H1 (cell line): ENCODE measurements at regions not wholly inside any gene's neighbourhood (a gene's known extent, or its start where the extent isn't known, plus 50 kb on each side); places are given as distances from the start of the nearest gene placed in this dataset.

Experiments
- ATF3 ChIP-seq: IDR thresholded peaks from 2 replicates; pipeline ENCODE4 v1.6.1; 2011; ENCODE audit warnings: low read depth, mild to moderate bottlenecking, low read length; ENCODE audit not compliant: insufficient read depth
- CEBPB ChIP-seq: IDR thresholded peaks from 2 replicates; pipeline ENCODE4 v1.6.1; 2012; ENCODE audit warnings: low read depth, low read length
- CTCF ChIP-seq, 3 experiments: IDR thresholded peaks; 1 replicate in 2 of 3; 2 replicates in 1 of 3; pipeline versions ENCODE4 v1.5.1 to v1.6.1; 2011; ENCODE audit warnings: low read length in 3 of 3, mild to moderate bottlenecking in 3 of 3, inconsistent platforms in 2 of 3, low read depth in 1 of 3, moderate library complexity in 1 of 3; ENCODE audit not compliant: insufficient read depth in 1 of 3; ENCODE audit errors: control extremely low read depth in 1 of 3
- EP300 ChIP-seq, 2 experiments: IDR thresholded peaks; 1 replicate in 1 of 2; 2 replicates in 1 of 2; pipeline ENCODE4 v1.6.1; 2011 to 2012; ENCODE audit warnings: low read depth in 2 of 2, low read length in 2 of 2, mild to moderate bottlenecking in 2 of 2, borderline replicate concordance in 1 of 2, inconsistent platforms in 1 of 2, moderate library complexity in 1 of 2
- EZH2 ChIP-seq: fragments of 200-600 bp; sonication (generic); IDR thresholded peaks from 2 replicates; pipeline ENCODE4 v1.7.1; 2012; ENCODE audit warnings: low read depth, mild to moderate bottlenecking, moderate library complexity, low read length, inconsistent platforms; ENCODE audit not compliant: severe bottlenecking
- MAX ChIP-seq: IDR thresholded peaks from 2 replicates; pipeline ENCODE4 v1.6.1; 2012; ENCODE audit warnings: inconsistent platforms
- POLR2A ChIP-seq, 2 experiments: IDR thresholded peaks; 1 replicate in 1 of 2; 2 replicates in 1 of 2; pipeline ENCODE4 v1.6.1; 2011; ENCODE audit warnings: low read depth in 2 of 2, low read length in 2 of 2, mild to moderate bottlenecking in 2 of 2; ENCODE audit errors: control extremely low read depth in 1 of 2
- ZNF274 ChIP-seq: IDR thresholded peaks from 2 replicates; pipeline ENCODE4 v1.7.0; 2012; ENCODE audit warnings: low read length, borderline replicate concordance; ENCODE audit errors: extremely low read depth

- no peak for TF ChIP-seq CTCF (IDR thresholded peaks at IDR 0.05; ENCODE audit: control extremely low read depth in 1 of 3, insufficient read depth in 1 of 3, low read depth in 1 of 3, low read length in 3 of 3)
- no peak for TF ChIP-seq POLR2A (IDR thresholded peaks at IDR 0.05; ENCODE audit: control extremely low read depth in 1 of 2, low read depth in 2 of 2, low read length in 2 of 2)
- TF ChIP-seq EZH2 = no peak
- TF ChIP-seq EP300 (IDR thresholded peaks at IDR 0.05; ENCODE audit: borderline replicate concordance in 1 of 2, low read depth in 2 of 2, low read length in 2 of 2) = no peak
- no peak for TF ChIP-seq CEBPB
- TF ChIP-seq MAX = no peak
- no peak for TF ChIP-seq ZNF274
- TF ChIP-seq ATF3 = no peak
Observed at GRCh38 chr3:144501467-144501866, 529.8 kb downstream of the DIPK2A start.
